CD8-positive, alpha-beta memory T cell (primary cell): ENCODE measurements at regions not wholly inside any gene's neighbourhood (a gene's known extent, or its start where the extent isn't known, plus 50 kb on each side); places are given as distances from the start of the nearest gene placed in this dataset.

Source experiments
- CTCF ChIA-PET: fragments of 350-600 bp; sonication (Branson Sonifier 250); formaldehyde crosslinking; loops from one replicate; lab custom pipeline; 2021; ENCODE audit warnings: antibody characterized with exemption; lab: Charles Lee
- POLR2A ChIA-PET: fragments of 350-600 bp; sonication (Branson Sonifier 250); formaldehyde crosslinking; loops from one replicate; lab custom pipeline; 2021; ENCODE audit warnings: antibody characterized with exemption; lab: Charles Lee
- DNase-seq, 5 donors: peaks; one replicate each; pipeline versions ENCODE4 v3.0.0 to v3.0.0-alpha.2; 2020 to 2022; ENCODE audit warnings: mixed read lengths in 1 of 5
- H3K27ac ChIP-seq: one replicate; pipeline ENCODE4 v1.7.0; 2013; ENCODE audit warnings: low read depth, mild to moderate bottlenecking, low read length, moderate library complexity
- H3K27me3 ChIP-seq: 2 replicates; pipeline ENCODE4 v1.7.0; 2013; ENCODE audit warnings: low read length, mild to moderate bottlenecking; ENCODE audit not compliant: insufficient read depth, poor library complexity, severe bottlenecking
- H3K36me3 ChIP-seq: 2 replicates; pipeline ENCODE4 v1.7.0; 2013; ENCODE audit warnings: mild to moderate bottlenecking, low read length, moderate library complexity; ENCODE audit not compliant: insufficient read depth
- H3K4me1 ChIP-seq: 2 replicates; pipeline ENCODE4 v1.7.0; 2013; ENCODE audit warnings: mild to moderate bottlenecking, low read length, moderate library complexity; ENCODE audit not compliant: insufficient read depth
- H3K4me3 ChIP-seq: 2 replicates; pipeline ENCODE4 v1.7.0; 2013; ENCODE audit warnings: mild to moderate bottlenecking, low read length
- H3K9me3 ChIP-seq: 2 replicates; pipeline ENCODE4 v1.7.0; 2013; ENCODE audit warnings: mild to moderate bottlenecking, low read length
- H3K27ac Mint-ChIP-seq, 8 donors: one replicate each; pipeline ENCODE4 v1.8.0; 2020 to 2021; ENCODE audit warnings: mixed read lengths in 8 of 8, mild to moderate bottlenecking in 6 of 8, inconsistent platforms in 3 of 8, moderate library complexity in 3 of 8
- H3K27me3 Mint-ChIP-seq, 2 donors: one replicate each; pipeline ENCODE4 v1.8.0; 2020 to 2021; ENCODE audit warnings: mixed read lengths in 2 of 2, mild to moderate bottlenecking in 1 of 2, moderate library complexity in 1 of 2
- H3K36me3 Mint-ChIP-seq, 3 donors: one replicate each; pipeline ENCODE4 v1.8.0; 2020 to 2021; ENCODE audit warnings: mixed read lengths in 3 of 3, inconsistent platforms in 1 of 3, mild to moderate bottlenecking in 1 of 3
- H3K4me1 Mint-ChIP-seq, 3 donors: one replicate each; pipeline ENCODE4 v1.8.0; 2020 to 2021; ENCODE audit warnings: mixed read lengths in 3 of 3, inconsistent platforms in 1 of 3, mild to moderate bottlenecking in 1 of 3
- H3K4me3 Mint-ChIP-seq, 7 donors: one replicate each; pipeline ENCODE4 v1.8.0; 2020 to 2021; ENCODE audit warnings: mixed read lengths in 7 of 7, mild to moderate bottlenecking in 6 of 7, moderate library complexity in 4 of 7, inconsistent platforms in 2 of 7
- H3K9me3 Mint-ChIP-seq, 5 donors: one replicate each; pipeline ENCODE4 v1.8.0; 2020 to 2022; ENCODE audit warnings: mixed read lengths in 5 of 5, mild to moderate bottlenecking in 3 of 5, moderate library complexity in 2 of 5, inconsistent platforms in 1 of 5

DNA sequence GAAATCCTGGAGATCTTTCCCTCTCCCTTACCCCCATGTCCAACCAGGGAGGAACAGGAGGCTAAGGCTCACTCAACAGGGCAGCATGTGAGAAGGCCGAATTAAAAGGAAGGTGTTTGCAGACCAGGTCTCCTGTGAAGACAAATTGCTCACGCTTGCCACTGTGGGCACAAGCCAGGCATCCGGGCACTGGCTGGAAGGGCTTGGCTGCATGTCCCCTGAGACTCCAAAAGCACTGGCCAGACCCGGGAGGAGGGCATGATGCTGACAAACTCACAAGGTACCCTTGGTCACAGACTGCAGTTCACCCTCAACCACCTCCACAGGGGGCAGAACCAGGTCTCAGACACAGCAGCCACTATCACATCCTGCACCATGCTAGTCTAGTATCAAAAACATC is 113.7 kb upstream of the NSMCE3 start:
- no peaks in the 10 kb centered on the region for H3K4me1 ChIP-seq
- no peaks in the 10 kb centered on the region for H3K9me3 ChIP-seq
- H3K27ac ChIP-seq, result no peak overlapping the region
- peaks cover 0 to 7% (median 5%) of the 10 kb centered on the region in 5 donors for H3K9me3 Mint-ChIP-seq
- H3K36me3 ChIP-seq, result no peaks in the 10 kb centered on the region
- POLR2A ChIA-PET, result no interaction called here
- H3K4me3 Mint-ChIP-seq, result no peak overlapping the region
- peaks cover 8 to 23% of the 10 kb centered on the region in 2 donors for H3K27me3 Mint-ChIP-seq
- H3K4me1 Mint-ChIP-seq, result no peaks in the 10 kb centered on the region
- CTCF ChIA-PET, result no interaction called here
- H3K27ac Mint-ChIP-seq, result no peak overlapping the region
- DNase-seq, result no peak
- H3K36me3 Mint-ChIP-seq, result no peaks in the 10 kb centered on the region
- H3K27me3 ChIP-seq, result no peaks in the 10 kb centered on the region
- H3K4me3 ChIP-seq, result no peak overlapping the region

GRCh38 chr15:29382862-29383261 is 113.2 kb upstream of the NSMCE3 start:
- H3K36me3 ChIP-seq, result no peaks in the 10 kb centered on the region
- H3K4me1 ChIP-seq, result no peaks in the 10 kb centered on the region
- H3K9me3 Mint-ChIP-seq, result peaks cover 0 to 7% (median 5%) of the 10 kb centered on the region in 5 donors
- H3K27ac ChIP-seq, result no peak overlapping the region
- no peaks in the 10 kb centered on the region for H3K36me3 Mint-ChIP-seq
- no peak for DNase-seq
- H3K4me3 Mint-ChIP-seq, result no peak overlapping the region
- H3K27ac Mint-ChIP-seq, result no peak overlapping the region
- no peaks in the 10 kb centered on the region for H3K27me3 ChIP-seq
- H3K27me3 Mint-ChIP-seq, result peaks cover 8 to 23% of the 10 kb centered on the region in 2 donors
- no peaks in the 10 kb centered on the region for H3K9me3 ChIP-seq
- no peaks in the 10 kb centered on the region for H3K4me1 Mint-ChIP-seq
- ChIA-PET POLR2A (no interaction called here), CTCF (no interaction called here)
- H3K4me3 ChIP-seq, result no peak overlapping the region

DNA sequence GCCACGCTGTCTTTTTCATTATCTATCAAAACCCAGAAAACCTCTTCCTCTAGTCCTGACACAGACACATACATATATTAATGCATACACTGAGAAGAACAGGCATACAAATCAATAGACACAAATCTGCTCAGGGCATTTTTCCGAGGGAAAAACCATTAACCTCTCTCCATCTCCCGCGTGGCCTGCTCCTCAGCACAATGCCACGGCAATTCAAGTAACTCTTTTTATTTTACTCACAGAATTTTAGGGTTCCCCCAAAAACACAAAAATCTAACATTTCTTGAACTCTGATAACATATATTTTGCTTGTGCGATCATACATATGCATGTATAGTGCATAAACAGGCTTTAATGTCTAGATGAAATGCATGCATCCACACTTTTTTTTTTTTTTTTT is 110.8 kb upstream of the NSMCE3 start:
- no peak for DNase-seq
- Mint-ChIP-seq H3K27me3 (peaks cover 8 to 29% of the 10 kb centered on the region in 2 donors), H3K27ac (no peak overlapping the region), H3K4me3 (no peak overlapping the region), H3K36me3 (no peaks in the 10 kb centered on the region), H3K4me1 (no peaks in the 10 kb centered on the region), H3K9me3 (peaks cover 0 to 4% (median 0%) of the 10 kb centered on the region in 5 donors)
- no peaks in the 10 kb centered on the region for H3K4me1 ChIP-seq
- no peaks in the 10 kb centered on the region for H3K9me3 ChIP-seq
- no peaks in the 10 kb centered on the region for H3K27me3 ChIP-seq
- CTCF ChIA-PET, result no interaction called here
- no peak overlapping the region for H3K27ac ChIP-seq
- POLR2A ChIA-PET, result no interaction called here
- H3K4me3 ChIP-seq, result no peak overlapping the region
- H3K36me3 ChIP-seq, result no peaks in the 10 kb centered on the region

DNA sequence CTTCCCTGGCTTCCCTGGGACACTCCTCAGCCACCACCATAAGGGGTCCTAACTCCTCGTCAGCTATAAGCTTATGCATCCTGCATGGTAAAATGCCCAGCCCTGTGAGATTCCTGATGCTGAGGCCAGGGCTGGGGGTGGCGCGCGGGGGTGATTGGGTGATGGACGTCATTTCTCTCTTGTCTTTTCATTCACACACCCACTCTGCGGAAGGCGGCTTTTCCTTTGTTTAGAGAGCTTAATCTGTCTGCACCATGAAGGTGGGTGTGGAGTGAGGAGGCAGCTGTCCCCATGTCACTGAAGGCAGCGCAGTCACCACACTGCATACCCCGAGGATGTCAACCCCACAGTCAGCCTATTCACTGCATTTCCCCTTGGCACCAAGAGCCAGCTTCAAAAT is 110.0 kb upstream of the NSMCE3 start:
- Histone ChIP-seq H3K27ac (no peak overlapping the region), H3K36me3 (no peaks in the 10 kb centered on the region), H3K4me1 (no peaks in the 10 kb centered on the region), H3K27me3 (no peaks in the 10 kb centered on the region), H3K9me3 (no peaks in the 10 kb centered on the region), H3K4me3 (no peak overlapping the region)
- Mint-ChIP-seq H3K9me3 (peaks cover 0 to 4% (median 0%) of the 10 kb centered on the region in 5 donors), H3K27me3 (peaks cover 5 to 27% of the 10 kb centered on the region in 2 donors), H3K4me1 (no peaks in the 10 kb centered on the region), H3K36me3 (no peaks in the 10 kb centered on the region), H3K27ac (no peak overlapping the region), H3K4me3 (no peak overlapping the region)
- DNase-seq, result no peak
- CTCF ChIA-PET, result no interaction called here
- POLR2A ChIA-PET, result no interaction called here

DNA sequence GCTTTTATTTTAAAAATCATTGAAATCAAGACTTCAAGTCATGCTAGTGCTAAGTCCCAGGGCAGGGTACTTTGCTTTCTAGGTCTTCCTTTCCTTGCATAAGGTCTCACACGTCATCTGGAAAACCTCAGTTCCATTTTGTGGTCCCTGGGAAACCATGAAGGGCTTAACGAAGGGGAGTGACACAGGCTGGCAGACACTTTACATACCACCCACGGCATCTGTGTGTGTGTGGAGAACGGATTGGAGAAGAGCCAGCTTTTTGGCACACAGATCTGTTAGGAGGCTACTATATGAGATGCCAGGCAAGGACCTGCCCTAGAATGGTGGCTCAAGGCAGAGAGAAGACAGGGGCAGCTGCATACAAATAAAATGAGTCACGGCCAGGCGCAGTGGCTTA is 107.5 kb upstream of the NSMCE3 start:
- DNase-seq, result no peak
- no peaks in the 10 kb centered on the region for H3K36me3 ChIP-seq
- Mint-ChIP-seq H3K9me3 (peaks cover 0 to 2% (median 0%) of the 10 kb centered on the region in 5 donors), H3K4me3 (no peak overlapping the region), H3K27me3 (peaks cover 0 to 16% of the 10 kb centered on the region in 2 donors), H3K4me1 (no peaks in the 10 kb centered on the region), H3K27ac (no peak overlapping the region), H3K36me3 (no peaks in the 10 kb centered on the region)
- no peaks in the 10 kb centered on the region for H3K4me1 ChIP-seq
- H3K4me3 ChIP-seq, result no peak overlapping the region
- H3K9me3 ChIP-seq, result no peaks in the 10 kb centered on the region
- no peak overlapping the region for H3K27ac ChIP-seq
- no peaks in the 10 kb centered on the region for H3K27me3 ChIP-seq
- CTCF ChIA-PET, result no interaction called here
- POLR2A ChIA-PET, result no interaction called here

DNA sequence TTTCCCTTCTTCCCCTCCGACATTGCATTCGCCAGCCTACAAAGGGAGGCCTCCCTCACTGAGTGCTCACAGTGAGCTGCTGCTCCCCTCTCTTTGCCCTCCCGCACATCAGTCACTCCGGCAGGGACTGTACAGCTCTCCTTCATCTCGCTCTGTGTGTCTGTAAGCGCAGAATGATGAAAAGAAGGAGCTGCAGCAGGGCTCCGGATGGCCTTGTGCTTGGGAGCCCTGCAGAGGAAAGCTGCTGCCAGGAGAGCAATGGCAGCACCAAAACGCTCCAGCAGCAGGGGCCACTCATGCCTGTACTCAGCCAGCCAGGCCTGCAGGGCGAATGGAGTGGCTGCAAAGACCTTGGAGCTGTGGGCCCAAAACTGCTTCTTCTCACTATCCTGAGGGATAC is 107.0 kb upstream of the NSMCE3 start:
- CTCF ChIA-PET, result no interaction called here
- no peak overlapping the region for H3K27ac ChIP-seq
- H3K36me3 ChIP-seq, result no peaks in the 10 kb centered on the region
- Mint-ChIP-seq H3K4me1 (no peaks in the 10 kb centered on the region), H3K27me3 (peaks cover 0 to 18% of the 10 kb centered on the region in 2 donors), H3K4me3 (no peak overlapping the region), H3K9me3 (no peaks in the 10 kb centered on the region), H3K36me3 (no peaks in the 10 kb centered on the region), H3K27ac (no peak overlapping the region)
- H3K4me3 ChIP-seq, result no peak overlapping the region
- H3K27me3 ChIP-seq, result no peaks in the 10 kb centered on the region
- H3K4me1 ChIP-seq, result no peaks in the 10 kb centered on the region
- DNase-seq, result no peak
- no peaks in the 10 kb centered on the region for H3K9me3 ChIP-seq
- POLR2A ChIA-PET, result no interaction called here

DNA sequence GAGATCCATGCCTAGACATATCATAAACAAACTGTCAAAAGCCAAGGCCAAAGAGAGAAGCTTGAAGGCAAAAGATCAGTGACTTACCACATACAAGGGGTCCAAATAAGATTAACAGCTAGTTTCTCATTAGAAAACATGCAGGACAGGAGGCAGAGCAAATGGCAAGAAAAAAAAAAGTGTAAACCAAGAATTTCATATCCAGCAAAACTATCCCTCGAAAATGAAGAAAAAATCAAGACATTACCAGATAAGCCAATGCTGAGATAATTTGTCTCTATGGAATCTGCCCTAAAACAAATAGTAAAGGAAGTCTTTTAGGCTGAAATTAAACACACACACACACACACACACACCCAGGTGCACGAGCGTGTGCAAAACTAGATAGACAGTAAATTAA is 99.6 kb upstream of the NSMCE3 start:
- no peaks in the 10 kb centered on the region for H3K36me3 Mint-ChIP-seq
- Histone ChIP-seq H3K27ac (no peak overlapping the region), H3K4me3 (no peak overlapping the region), H3K9me3 (no peaks in the 10 kb centered on the region), H3K4me1 (no peaks in the 10 kb centered on the region), H3K36me3 (no peaks in the 10 kb centered on the region), H3K27me3 (no peaks in the 10 kb centered on the region)
- ChIA-PET POLR2A (no interaction called here), CTCF (no interaction called here)
- H3K4me3 Mint-ChIP-seq, result no peak overlapping the region
- no peaks in the 10 kb centered on the region for H3K4me1 Mint-ChIP-seq
- no peak overlapping the region for H3K27ac Mint-ChIP-seq
- no peak for DNase-seq
- peaks cover 10 to 23% of the 10 kb centered on the region in 2 donors for H3K27me3 Mint-ChIP-seq
- H3K9me3 Mint-ChIP-seq, result peaks cover 16 to 24% (median 21%) of the 10 kb centered on the region in 5 donors

GRCh38 chr15:29364426-29365078 is 94.9 kb upstream of the NSMCE3 start:
- Mint-ChIP-seq H3K36me3 (no peaks in the 10 kb centered on the region), H3K27me3 (peaks cover 11 to 30% of the 10 kb centered on the region in 2 donors)
- POLR2A ChIA-PET, result no interaction called here

More at GRCh38 chr15:29364426-29365078, 94.9 kb upstream of the NSMCE3 start:
- Histone ChIP-seq H3K9me3 (no peaks in the 10 kb centered on the region), H3K4me3 (no peak overlapping the region), H3K27me3 (no peaks in the 10 kb centered on the region), H3K27ac (no peak overlapping the region), H3K36me3 (no peaks in the 10 kb centered on the region), H3K4me1 (no peaks in the 10 kb centered on the region)
- Mint-ChIP-seq H3K4me1 (no peaks in the 10 kb centered on the region), H3K4me3 (peak overlapping the region in 1 of 7 donors; percentile 24), H3K9me3 (peaks cover 12 to 20% (median 18%) of the 10 kb centered on the region in 5 donors), H3K27ac (no peak overlapping the region)
- DNase-seq, result no peak
- CTCF ChIA-PET, result no interaction called here
